GM18867 (cell line): ENCODE measurements at regions not wholly inside any gene's neighbourhood (a gene's known extent, or its start where the extent isn't known, plus 50 kb on each side); places are given as distances from the start of the nearest gene placed in this dataset.
A peak's percentile ranks its signal among the peaks of the same experiment; 100 is the strongest.

Experiments
- ATAC-seq: cut with Tn5 transposase; IDR thresholded peaks from one replicate; pipeline ENCODE4 v1.9.1; 2021; ENCODE audit warnings: mild to moderate bottlenecking, moderate library complexity; ENCODE audit not compliant: unreplicated experiment

- ATAC-seq, result no peak
Measured at GRCh38 chr12:107271523-107271922, 178.2 kb upstream of the CRY1 start.

- ATAC-seq, result no peak
Measured at GRCh38 chr12:107275530-107275929, 182.2 kb upstream of the CRY1 start.

DNA sequence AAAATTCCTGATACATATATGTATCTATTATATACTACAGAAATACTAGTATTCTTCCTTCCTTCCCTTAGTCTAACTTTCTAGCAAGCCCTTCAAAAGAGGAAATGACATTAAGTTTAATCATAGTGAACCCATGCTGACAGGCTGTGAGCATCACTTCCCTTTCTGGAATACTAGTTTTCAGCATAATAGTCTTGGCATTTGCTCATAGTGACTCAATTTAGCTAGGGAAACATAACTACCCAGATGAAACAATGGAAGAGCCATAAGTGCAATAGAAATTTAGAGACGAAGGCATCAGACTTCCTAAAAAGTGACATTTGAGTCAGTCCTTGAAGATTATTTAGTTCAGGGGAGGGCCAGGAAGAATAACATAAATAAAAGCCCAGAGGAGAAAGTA, 184.5 kb upstream of the CRY1 start:
- no peak for ATAC-seq

GRCh38 chr12:107282628-107283027, 189.3 kb upstream of the CRY1 start:
- no peak for ATAC-seq

DNA sequence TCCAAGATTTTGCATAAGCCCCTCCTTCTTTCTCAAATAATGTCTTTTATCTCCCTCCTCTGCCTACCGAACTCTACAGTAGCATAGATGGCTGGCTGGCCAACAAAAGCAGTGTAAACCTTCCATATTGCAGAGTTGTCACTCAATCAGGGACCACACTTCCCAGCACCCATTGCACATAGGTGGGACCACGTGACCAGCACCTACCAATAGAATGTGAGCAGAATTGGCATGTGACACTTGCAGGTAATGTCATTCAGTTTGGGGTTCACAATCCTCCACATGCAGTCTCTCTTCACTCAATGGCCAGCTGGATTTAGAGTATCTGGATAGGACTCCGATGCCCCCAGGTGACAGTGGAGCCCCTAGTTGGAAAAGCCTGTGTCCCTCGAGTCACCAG, 190.3 kb upstream of the CRY1 start:
- ATAC-seq, result no peak

DNA sequence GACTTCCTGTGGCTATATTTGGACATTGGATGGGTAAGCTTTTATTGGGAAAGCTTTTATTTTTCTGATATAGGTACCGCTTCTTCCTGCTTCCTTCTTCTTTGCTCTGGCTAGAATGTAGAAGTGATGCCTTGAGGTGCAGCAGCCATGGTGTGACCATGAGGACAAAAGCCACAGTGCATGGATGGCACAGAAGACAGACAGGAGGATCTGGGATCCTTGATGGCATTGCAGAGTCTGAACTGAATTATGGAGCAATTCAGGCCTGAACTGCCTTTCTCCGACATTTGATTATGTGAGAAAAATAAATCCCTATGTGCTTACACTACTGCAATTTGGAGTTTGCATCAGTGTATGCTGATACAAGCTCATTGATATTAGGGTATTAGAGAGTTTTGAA, 191.3 kb upstream of the CRY1 start:
- no peak for ATAC-seq

DNA sequence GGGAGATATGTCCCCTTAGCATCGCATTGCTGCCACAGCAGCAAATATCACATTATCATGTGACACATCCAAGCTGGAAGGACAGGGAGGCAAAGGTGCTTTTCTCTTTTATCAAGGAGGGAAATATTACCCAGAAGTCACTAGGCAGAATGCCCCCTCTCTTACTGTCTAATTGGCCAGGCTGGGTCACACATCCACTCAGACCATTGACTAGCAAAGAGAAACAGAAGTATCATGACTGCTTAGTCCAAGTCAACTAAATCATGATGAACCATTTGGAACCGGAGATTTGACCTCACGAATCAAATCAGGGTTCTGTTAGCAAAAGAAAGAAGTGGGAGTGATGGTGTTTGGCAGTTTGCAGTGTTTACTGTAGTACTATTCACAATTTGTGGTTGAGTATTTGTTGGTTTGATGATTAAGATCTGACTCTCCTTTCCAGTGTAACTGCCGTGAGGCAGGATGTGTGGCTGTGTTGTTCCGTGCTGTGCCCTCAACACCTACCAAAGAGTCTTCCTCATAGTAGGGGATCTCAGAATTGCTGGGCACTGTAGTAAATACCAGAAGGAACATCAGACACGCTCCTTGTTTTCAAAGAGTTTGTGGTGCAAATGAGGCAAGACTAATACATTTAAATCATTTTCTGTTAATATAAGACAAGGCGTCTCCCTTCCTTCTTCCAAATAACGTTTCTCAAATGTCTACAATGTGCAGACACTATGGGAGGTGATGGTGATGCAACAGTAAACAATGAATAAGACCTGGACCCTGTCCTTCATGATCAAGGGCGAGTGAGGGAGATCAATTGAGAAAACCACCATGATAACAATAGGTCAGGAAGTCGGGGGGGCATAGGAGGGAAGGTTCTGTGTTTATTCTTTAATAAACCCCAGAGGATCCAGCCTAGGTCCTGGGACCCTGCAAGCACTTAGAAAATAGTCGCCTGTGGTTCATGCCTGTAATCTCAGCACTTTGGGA, 194.4 kb upstream of the CRY1 start:
- ATAC-seq, result no peak

- ATAC-seq, result no peak
Measured at GRCh38 chr12:107288414-107289127, 195.2 kb upstream of the CRY1 start.

DNA sequence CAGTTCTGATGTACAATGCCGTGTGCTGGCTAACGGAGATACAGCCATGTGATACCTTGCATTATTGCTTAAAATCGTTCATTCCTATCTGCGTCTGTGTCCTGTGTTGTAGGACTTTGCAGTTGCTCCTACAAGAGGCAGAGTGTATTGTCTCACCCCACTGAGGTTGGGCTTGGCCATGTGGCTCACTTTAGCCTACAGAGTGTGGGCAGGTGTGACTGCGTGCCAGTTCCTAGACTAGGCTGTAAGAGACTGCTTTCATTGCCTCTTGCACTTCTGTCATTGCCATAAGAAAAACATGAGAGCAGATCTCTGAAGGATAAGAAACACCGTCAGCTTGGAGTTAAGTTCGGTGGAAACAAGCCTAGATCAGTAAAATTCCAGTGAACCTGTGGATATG, 197.7 kb upstream of the CRY1 start:
- no peak for ATAC-seq

GRCh38 chr12:107296681-107297089, 203.3 kb upstream of the CRY1 start:
- ATAC-seq, result no peak

- ATAC-seq, result no peak
Measured at GRCh38 chr12:107302649-107303341, 209.4 kb upstream of the CRY1 start.

GRCh38 chr12:107304588-107305532, 211.5 kb upstream of the CRY1 start:
- no peak for ATAC-seq

DNA sequence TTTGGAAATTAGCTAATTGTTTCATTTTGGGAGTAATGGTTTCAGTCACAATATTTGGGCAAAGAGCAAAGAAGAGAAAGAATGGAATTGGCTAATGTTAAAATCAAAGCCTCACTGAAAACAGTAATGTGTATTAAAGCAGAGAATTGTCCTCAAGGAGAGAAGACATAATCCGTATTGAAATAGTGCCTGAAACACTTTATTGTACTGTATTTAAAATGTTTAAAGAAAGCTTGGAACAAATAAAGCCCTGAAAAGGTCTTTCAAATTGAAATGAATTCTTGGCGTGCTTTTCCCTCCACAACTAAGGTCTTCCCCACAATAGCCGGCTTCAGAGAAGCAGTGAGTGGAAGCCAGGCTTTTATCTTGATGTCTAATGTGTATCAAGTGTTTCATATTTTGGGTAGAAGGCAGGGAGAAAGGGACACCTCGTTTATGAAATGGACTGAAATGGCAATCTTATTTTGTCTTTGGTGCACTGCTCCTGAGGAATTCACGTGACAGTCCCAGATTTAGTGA, 212.9 kb upstream of the CRY1 start:
- ATAC-seq, result no peak

GRCh38 chr12:107308310-107308709, 215.0 kb upstream of the CRY1 start:
- ATAC-seq, result no peak

- ATAC-seq, result no peak
Measured at GRCh38 chr12:107309020-107309419, 215.7 kb upstream of the CRY1 start.

DNA sequence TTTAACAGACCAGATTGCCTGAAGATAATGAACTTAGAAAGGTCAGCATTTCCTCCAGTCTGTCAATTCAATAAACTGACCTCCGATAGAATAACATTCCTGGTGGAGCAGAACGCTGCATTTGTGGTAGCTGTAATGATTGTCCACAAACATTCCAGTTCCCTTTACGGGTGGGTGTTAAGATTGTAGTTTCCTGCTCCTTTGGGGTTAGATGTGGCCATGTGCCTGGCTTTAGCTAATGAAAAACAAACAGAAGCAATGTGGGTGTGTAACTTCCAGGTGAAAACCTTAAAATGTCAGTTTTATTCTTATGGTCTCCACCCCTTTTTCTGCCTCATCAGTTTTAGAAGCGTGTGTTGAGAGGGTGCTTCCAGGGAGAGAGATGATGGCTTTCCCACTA, 217.3 kb upstream of the CRY1 start:
- ATAC-seq, result no peak

DNA sequence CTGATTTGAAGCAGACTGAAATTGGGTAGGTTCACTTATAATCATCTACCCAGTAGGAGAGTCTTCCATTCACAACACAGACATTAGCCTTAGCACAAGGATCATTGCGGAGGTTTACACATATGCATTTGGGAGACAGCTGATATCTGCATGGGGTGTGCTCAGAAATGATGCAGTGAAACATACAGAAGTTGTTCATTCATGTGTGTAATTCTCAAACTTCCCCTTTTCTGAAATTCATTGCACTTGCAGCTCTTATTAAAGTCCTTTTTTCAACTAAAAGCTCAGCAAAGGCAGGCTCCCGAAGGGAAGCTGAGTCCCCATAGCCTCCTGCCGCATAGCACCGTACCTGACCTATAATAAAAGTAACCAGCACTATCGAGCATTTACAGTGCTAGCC, 218.3 kb upstream of the CRY1 start:
- no peak for ATAC-seq

GRCh38 chr12:107317751-107318555, 224.6 kb upstream of the CRY1 start:
- ATAC-seq, result peak; percentile 58

GRCh38 chr12:107318556-107318805, 225.1 kb upstream of the CRY1 start:
- no peak for ATAC-seq
